Fibroblast of lung (primary cell): ENCODE measurements at regions not wholly inside any gene's neighbourhood (a gene's known extent, or its start where the extent isn't known, plus 50 kb on each side); places are given as distances from the start of the nearest gene placed in this dataset.
"Not testable (repeated sequence)": the region's sequence is repeated elsewhere in the genome, so short reads cannot be mapped to it uniquely, and the experiment has no call there.

ENCODE experiments used
- DNase-seq, 2 donors: peaks; one replicate each; pipeline versions ENCODE4 v3.0.0 to v3.0.0-alpha.2; 2010; ENCODE audit warnings: low read depth in 2 of 2
- H2AFZ ChIP-seq: 2 replicates; pipeline ENCODE4 v1.5.1; 2012; ENCODE audit warnings: low read length, control low read depth, inconsistent platforms
- H3K27ac ChIP-seq: 2 replicates; pipeline ENCODE4 v1.5.1; 2011; ENCODE audit warnings: low read length, control low read depth; ENCODE audit not compliant: insufficient read depth
- H3K27me3 ChIP-seq: 2 replicates; pipeline ENCODE4 v1.5.1; 2011; ENCODE audit warnings: mild to moderate bottlenecking, low read length; ENCODE audit not compliant: control insufficient read depth, insufficient read depth
- H3K36me3 ChIP-seq: 2 replicates; pipeline ENCODE4 v1.5.1; 2011; ENCODE audit warnings: low read length; ENCODE audit not compliant: control insufficient read depth, insufficient read depth
- H3K4me1 ChIP-seq: 2 replicates; pipeline ENCODE4 v1.5.1; 2011; ENCODE audit warnings: low read length; ENCODE audit not compliant: control insufficient read depth, insufficient read depth; ENCODE audit errors: extremely low read depth
- H3K4me2 ChIP-seq: 2 replicates; pipeline ENCODE4 v1.5.1; 2011; ENCODE audit warnings: low read length, control low read depth; ENCODE audit not compliant: insufficient read depth; ENCODE audit errors: extremely low read depth
- H3K4me3 ChIP-seq, 4 experiments: fragments of 200-600 bp in 1 of 4; sonication (generic) in 1 of 4; replicated peaks in 1 of 4; 2 replicates each; pipeline ENCODE4 v1.5.1; 2011 to 2016; ENCODE audit warnings: low read length in 4 of 4, low read depth in 3 of 4, mild to moderate bottlenecking in 3 of 4, control low read depth in 2 of 4, inconsistent platforms in 1 of 4, mixed read lengths in 1 of 4; ENCODE audit not compliant: insufficient read depth in 1 of 4; ENCODE audit errors: control extremely low read depth in 1 of 4
- H3K79me2 ChIP-seq: 2 replicates; pipeline ENCODE4 v1.5.1; 2012; ENCODE audit warnings: mild to moderate bottlenecking, low read length, inconsistent platforms; ENCODE audit not compliant: control insufficient read depth, insufficient read depth
- H3K9ac ChIP-seq: 2 replicates; pipeline ENCODE4 v1.5.1; 2011; ENCODE audit warnings: mild to moderate bottlenecking, low read length, control low read depth; ENCODE audit not compliant: insufficient read depth
- H3K9me3 ChIP-seq: 2 replicates; pipeline ENCODE4 v1.5.1; 2012; ENCODE audit warnings: low read depth, low read length; ENCODE audit not compliant: control insufficient read depth, insufficient read depth
- H4K20me1 ChIP-seq: 2 replicates; pipeline ENCODE4 v1.5.1; 2011; ENCODE audit warnings: low read length; ENCODE audit not compliant: control insufficient read depth, insufficient read depth; ENCODE audit errors: extremely low read depth
- EZH2 ChIP-seq: IDR thresholded peaks from 2 replicates; pipeline ENCODE4 v1.5.1; 2012; ENCODE audit warnings: low read length, control low read depth, mild to moderate bottlenecking; ENCODE audit errors: missing control alignments
- TF ChIP-seq, protein P1 (sequence below), 2 donors: IDR thresholded peaks in 1 of 2; conservative IDR thresholded peaks in 1 of 2; 1 replicate in 1 of 2; 2 replicates in 1 of 2; pipeline ENCODE4 v1.5.1; 2011 to 2012; ENCODE audit warnings: low read length in 2 of 2, control low read depth in 1 of 2, inconsistent platforms in 1 of 2, low read depth in 1 of 2, mild to moderate bottlenecking in 1 of 2

DNA sequence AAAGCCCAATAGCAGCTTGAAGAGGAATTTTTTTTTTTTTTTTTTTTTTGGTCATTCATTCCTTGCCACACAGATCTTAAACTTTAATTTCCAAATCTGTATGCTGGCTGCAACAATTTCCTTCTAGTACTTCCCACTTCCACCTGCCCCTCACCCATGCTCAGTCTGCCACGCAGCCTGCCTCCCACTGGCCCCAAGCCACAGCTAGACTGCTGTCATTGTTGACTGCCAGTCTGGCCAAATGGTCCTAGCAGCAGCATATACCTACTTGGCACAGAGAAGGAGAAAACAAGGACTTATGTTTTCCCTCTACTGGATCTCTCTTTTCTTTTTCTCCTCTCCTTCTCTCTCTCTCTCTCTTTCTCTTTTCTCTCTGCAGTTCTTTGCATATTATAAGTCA lies 118.3 kb upstream of the HEY2 start:
- Histone ChIP-seq H3K27ac (no peak overlapping the region), H4K20me1 (no peaks in the 10 kb centered on the region), H3K4me1 (no peaks in the 10 kb centered on the region), H3K9ac (no peak overlapping the region), H3K36me3 (no peaks in the 10 kb centered on the region), H3K9me3 (no peaks in the 10 kb centered on the region), H3K79me2 (no peaks in the 10 kb centered on the region), H3K4me3 (no peak overlapping the region), H2AFZ (no peak overlapping the region), H3K4me2 (no peak overlapping the region), H3K27me3 (no peaks in the 10 kb centered on the region)
- TF ChIP-seq EZH2, result no peak
- TF ChIP-seq, protein P1, sequence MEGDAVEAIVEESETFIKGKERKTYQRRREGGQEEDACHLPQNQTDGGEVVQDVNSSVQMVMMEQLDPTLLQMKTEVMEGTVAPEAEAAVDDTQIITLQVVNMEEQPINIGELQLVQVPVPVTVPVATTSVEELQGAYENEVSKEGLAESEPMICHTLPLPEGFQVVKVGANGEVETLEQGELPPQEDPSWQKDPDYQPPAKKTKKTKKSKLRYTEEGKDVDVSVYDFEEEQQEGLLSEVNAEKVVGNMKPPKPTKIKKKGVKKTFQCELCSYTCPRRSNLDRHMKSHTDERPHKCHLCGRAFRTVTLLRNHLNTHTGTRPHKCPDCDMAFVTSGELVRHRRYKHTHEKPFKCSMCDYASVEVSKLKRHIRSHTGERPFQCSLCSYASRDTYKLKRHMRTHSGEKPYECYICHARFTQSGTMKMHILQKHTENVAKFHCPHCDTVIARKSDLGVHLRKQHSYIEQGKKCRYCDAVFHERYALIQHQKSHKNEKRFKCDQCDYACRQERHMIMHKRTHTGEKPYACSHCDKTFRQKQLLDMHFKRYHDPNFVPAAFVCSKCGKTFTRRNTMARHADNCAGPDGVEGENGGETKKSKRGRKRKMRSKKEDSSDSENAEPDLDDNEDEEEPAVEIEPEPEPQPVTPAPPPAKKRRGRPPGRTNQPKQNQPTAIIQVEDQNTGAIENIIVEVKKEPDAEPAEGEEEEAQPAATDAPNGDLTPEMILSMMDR (conservative IDR thresholded peaks at IDR 0.05 in 1 of 2, IDR thresholded peaks at IDR 0.05 in 1 of 2; ENCODE audit: low read depth in 1 of 2, low read length in 2 of 2), result no peak
- DNase-seq, result no peak

DNA sequence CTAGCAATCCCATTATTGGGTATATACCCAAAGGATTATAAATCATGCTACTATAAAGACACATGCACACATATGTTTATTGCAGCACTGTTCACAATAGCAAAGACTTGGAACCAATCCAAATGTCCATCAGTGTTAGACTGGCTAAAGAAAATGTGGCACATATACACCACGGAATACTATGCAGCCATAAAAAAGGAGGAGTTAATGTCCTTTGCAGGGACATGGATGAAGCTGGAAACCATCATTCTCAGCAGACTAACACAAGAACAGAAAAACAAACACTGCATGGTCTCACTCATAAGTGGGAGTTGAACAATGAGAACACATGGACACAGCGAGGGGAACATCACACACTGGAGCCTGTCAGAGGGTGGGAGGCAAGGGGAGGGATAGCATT lies 113.4 kb upstream of the HEY2 start:
- not testable (repeated sequence) for H3K27ac ChIP-seq, DNase-seq, H3K4me1 ChIP-seq, H3K4me3 ChIP-seq, H4K20me1 ChIP-seq, H3K9ac ChIP-seq, H3K27me3 ChIP-seq, H3K9me3 ChIP-seq, H3K79me2 ChIP-seq, H3K36me3 ChIP-seq, H3K4me2 ChIP-seq, H2AFZ ChIP-seq

GRCh38 chr6:125636671-125637070 lies 112.8 kb upstream of the HEY2 start:
- Histone ChIP-seq H3K27me3 (no peaks in the 10 kb centered on the region), H3K36me3 (no peaks in the 10 kb centered on the region), H3K4me1 (no peaks in the 10 kb centered on the region)

More at GRCh38 chr6:125636671-125637070, 112.8 kb upstream of the HEY2 start:
- no peaks in the 10 kb centered on the region for H3K9me3 ChIP-seq
- H2AFZ ChIP-seq, result no peak overlapping the region
- no peak overlapping the region for H3K9ac ChIP-seq
- TF ChIP-seq EZH2, result no peak
- TF ChIP-seq, protein P1 (conservative IDR thresholded peaks at IDR 0.05 in 1 of 2, IDR thresholded peaks at IDR 0.05 in 1 of 2; ENCODE audit: low read depth in 1 of 2, low read length in 2 of 2), result no peak
- H3K4me2 ChIP-seq, result no peak overlapping the region
- DNase-seq, result no peak
- no peak overlapping the region for H3K4me3 ChIP-seq
- no peaks in the 10 kb centered on the region for H4K20me1 ChIP-seq
- H3K79me2 ChIP-seq, result no peaks in the 10 kb centered on the region
- no peak overlapping the region for H3K27ac ChIP-seq
